Upper lobe of left lung (tissue), 4 donors: ENCODE measurements at regions not wholly inside any gene's neighbourhood (a gene's known extent, or its start where the extent isn't known, plus 50 kb on each side); places are given as distances from the start of the nearest gene placed in this dataset.

ENCODE experiments used
- CTCF ChIP-seq, 6 experiments: fragments of 450-650 bp in 4 of 6; fragments of 200-600 bp in 2 of 6; sonication (generic) in 2 of 6; IDR thresholded peaks; one replicate each; pipeline ENCODE4 v1.5.1; 2016 to 2019; ENCODE audit warnings: antibody characterized with exemption in 6 of 6
- EP300 ChIP-seq, 4 donors: sonication (generic); formaldehyde crosslinking; IDR thresholded peaks; one replicate each; pipeline ENCODE4 v1.5.1; 2017; ENCODE audit warnings: antibody characterized with exemption in 4 of 4, control low read depth in 2 of 4
- POLR2A ChIP-seq, 4 donors: fragments of 450-650 bp; IDR thresholded peaks; one replicate each; pipeline ENCODE4 v1.5.1; 2016 to 2017; ENCODE audit warnings: antibody characterized with exemption in 4 of 4, mild to moderate bottlenecking in 2 of 4
- POLR2AphosphoS5 ChIP-seq, 2 donors: sonication (generic); formaldehyde crosslinking; IDR thresholded peaks; one replicate each; pipeline ENCODE4 v1.5.1; 2017; ENCODE audit warnings: antibody characterized with exemption in 2 of 2

GRCh38 chr1:5515501-5515900, 476.7 kb downstream of the NPHP4 start:
- TF ChIP-seq CTCF (IDR thresholded peaks at IDR 0.05) (no peak), POLR2A (IDR thresholded peaks at IDR 0.05) (no peak), POLR2AphosphoS5 (IDR thresholded peaks at IDR 0.05) (no peak), EP300 (IDR thresholded peaks at IDR 0.05) (no peak)
